ENCODE measurements at regions not wholly inside any gene's neighbourhood (a gene's known extent, or its start where the extent isn't known, plus 50 kb on each side); places are given as distances from the start of the nearest gene placed in this dataset.

DNA sequence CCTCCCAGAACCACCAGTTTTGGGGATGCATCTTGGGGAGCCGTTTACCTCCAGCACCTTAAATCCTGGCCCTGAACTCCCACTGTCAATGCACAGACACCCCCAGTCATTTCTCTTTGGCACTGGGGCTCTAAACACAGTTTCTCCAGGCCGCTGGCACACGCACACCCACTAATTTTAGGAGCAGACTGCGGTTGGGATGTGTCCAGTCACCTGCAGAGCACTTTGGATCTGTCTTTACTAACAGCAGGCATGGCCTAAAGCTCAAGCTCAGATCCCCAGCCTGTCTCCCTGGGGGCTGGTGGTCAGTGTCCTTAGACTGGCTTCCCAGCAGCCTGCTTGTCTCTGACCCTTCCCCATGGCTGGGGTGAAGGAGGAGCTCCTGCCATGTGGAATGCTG lies 49.9 kb downstream of the SYNE3 start:
- no peak for DNase-seq (ENCODE audit: low spot score in 2 of 2)
- TF ChIP-seq POLR2A (IDR thresholded peaks at IDR 0.05), result no peak
- TF ChIP-seq, protein P1, sequence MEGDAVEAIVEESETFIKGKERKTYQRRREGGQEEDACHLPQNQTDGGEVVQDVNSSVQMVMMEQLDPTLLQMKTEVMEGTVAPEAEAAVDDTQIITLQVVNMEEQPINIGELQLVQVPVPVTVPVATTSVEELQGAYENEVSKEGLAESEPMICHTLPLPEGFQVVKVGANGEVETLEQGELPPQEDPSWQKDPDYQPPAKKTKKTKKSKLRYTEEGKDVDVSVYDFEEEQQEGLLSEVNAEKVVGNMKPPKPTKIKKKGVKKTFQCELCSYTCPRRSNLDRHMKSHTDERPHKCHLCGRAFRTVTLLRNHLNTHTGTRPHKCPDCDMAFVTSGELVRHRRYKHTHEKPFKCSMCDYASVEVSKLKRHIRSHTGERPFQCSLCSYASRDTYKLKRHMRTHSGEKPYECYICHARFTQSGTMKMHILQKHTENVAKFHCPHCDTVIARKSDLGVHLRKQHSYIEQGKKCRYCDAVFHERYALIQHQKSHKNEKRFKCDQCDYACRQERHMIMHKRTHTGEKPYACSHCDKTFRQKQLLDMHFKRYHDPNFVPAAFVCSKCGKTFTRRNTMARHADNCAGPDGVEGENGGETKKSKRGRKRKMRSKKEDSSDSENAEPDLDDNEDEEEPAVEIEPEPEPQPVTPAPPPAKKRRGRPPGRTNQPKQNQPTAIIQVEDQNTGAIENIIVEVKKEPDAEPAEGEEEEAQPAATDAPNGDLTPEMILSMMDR (IDR thresholded peaks at IDR 0.05), result no peak
- 64 to 71% methylated on average over 3 to 4 of the region's 4 CpGs for WGBS, 2 donors
- H3K4me3 ChIP-seq (ENCODE audit: low read depth, poor library complexity, severe bottlenecking), result no peak overlapping the region
- intact Hi-C loops (cut with DNase I; ENCODE audit: low total_unique reads), result no loop called here

DNA sequence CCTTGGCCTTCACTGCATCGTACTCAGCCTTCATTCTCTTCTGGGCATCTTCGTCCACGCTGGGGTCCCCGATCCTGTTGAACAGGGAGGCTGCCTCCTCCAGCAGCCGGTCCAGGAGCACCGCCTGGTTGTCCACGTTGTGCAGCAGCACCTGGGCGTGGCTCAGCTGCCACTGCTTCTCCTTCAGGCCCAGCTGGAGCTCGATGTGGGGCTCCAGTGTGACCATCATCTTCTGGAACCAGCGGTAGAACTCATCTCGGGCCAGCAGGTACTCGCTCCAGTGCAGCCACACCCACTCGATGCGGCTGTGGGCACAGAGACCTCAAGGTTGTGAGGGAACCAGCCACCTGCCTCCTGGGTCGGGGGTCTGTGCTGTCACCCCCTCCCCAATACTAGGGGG lies 50.5 kb downstream of the SYNE3 start:
- no peak for DNase-seq (ENCODE audit: low spot score in 2 of 2)
- intact Hi-C loops (cut with DNase I; ENCODE audit: low total_unique reads), result no loop called here
- 90 to 93% methylated on average over 14 to 15 of the region's 15 CpGs for WGBS, 2 donors
- TF ChIP-seq POLR2A (IDR thresholded peaks at IDR 0.05), result no peak
- TF ChIP-seq, protein P1 (IDR thresholded peaks at IDR 0.05), result no peak
- no peak overlapping the region for H3K4me3 ChIP-seq (ENCODE audit: low read depth, poor library complexity, severe bottlenecking)

GRCh38 chr14:95465358-95465757 lies 51.1 kb downstream of the SYNE3 start:
- no peak for DNase-seq (ENCODE audit: low spot score in 2 of 2)
- TF ChIP-seq, protein P1 (IDR thresholded peaks at IDR 0.05), result no peak
- TF ChIP-seq POLR2A (IDR thresholded peaks at IDR 0.05), result no peak
- 81 to 86% methylated on average over 2 to 3 of the region's 3 CpGs for WGBS, 2 donors
- intact Hi-C loops (cut with DNase I; ENCODE audit: low total_unique reads), result no loop called here
- no peak overlapping the region for H3K4me3 ChIP-seq (ENCODE audit: low read depth, poor library complexity, severe bottlenecking)

DNA sequence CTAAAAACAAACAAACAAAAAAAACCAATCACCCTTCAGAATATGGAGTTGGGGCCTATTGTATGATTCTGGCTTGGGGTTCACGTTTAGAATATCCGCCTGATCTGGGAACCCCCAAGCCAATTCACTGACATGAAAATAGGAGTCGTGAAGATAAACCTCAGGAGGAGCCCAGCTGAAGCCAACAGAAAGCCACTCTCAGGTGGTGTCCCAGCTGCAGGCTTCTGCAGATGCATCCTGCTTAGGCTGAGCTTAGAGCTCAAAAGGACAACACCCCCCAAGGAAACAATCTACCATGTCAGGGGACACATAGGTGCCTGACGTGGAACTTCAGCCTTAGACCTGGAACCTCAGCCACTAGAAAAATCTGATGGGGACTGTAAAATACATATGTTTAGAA lies 51.9 kb downstream of the SYNE3 start:
- TF ChIP-seq, protein P1 (IDR thresholded peaks at IDR 0.05), result no peak
- no peak for TF ChIP-seq POLR2A (IDR thresholded peaks at IDR 0.05)
- 81 to 83% methylated on average over 4 of the region's 4 CpGs for WGBS, 2 donors
- H3K4me3 ChIP-seq (ENCODE audit: low read depth, poor library complexity, severe bottlenecking), result no peak overlapping the region
- no peak for DNase-seq (ENCODE audit: low spot score in 2 of 2)
- intact Hi-C loops (cut with DNase I; ENCODE audit: low total_unique reads), result no loop called here

- TF ChIP-seq, protein P1 (IDR thresholded peaks at IDR 0.05), result no peak
- no peak for TF ChIP-seq POLR2A (IDR thresholded peaks at IDR 0.05)
- H3K4me3 ChIP-seq (ENCODE audit: low read depth, poor library complexity, severe bottlenecking), result no peak overlapping the region
- no peak for DNase-seq (ENCODE audit: low spot score in 2 of 2)
- WGBS, 2 donors, result 82 to 87% methylated on average over 6 of the region's 6 CpGs
- intact Hi-C loops (cut with DNase I; ENCODE audit: low total_unique reads), result no loop called here
These were observed 52.3 kb downstream of the SYNE3 start for GRCh38 chr14:95464103-95464502.

DNA sequence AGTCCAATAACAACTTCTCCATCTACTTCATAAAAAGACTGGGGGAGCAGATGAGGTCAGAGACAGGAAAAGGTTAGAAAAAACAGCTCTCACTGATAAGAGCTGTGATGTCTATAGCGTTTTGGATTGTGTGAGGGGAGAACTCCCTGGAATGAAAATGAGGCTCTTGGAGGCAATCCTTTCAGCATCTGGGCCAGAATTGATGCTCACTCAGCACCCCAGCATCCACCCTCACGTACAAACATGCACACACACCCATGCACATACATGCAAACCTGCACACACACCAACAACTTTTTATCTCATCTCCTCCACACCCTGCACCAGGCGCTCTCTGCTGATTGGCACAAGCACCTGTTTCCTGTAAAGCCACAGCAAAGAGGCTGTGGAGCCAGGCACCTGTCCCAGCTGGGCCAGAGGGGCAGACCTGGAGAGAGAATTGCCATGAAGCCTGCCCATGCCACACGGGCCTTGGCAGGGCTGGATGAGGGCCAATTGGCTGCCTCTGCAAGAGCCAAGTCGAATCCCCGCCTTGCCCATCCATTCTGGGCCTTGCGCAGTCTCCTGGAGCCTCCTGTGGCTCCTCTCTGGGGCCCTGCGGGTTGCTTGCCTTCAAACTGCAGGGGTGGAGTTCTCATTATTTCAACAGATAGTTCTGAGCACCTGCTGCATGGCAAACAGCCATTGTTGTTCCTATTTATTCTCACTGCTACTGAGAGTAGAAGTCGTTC lies 53.1 kb downstream of the SYNE3 start:
- TF ChIP-seq, protein P1 (IDR thresholded peaks at IDR 0.05), result no peak
- TF ChIP-seq POLR2A (IDR thresholded peaks at IDR 0.05), result no peak
- no peak for DNase-seq (ENCODE audit: low spot score in 2 of 2)
- WGBS, 2 donors, result 39 to 47% methylated on average over 9 of the region's 9 CpGs
- intact Hi-C loops (cut with DNase I; ENCODE audit: low total_unique reads), result no loop called here
- H3K4me3 ChIP-seq (ENCODE audit: low read depth, poor library complexity, severe bottlenecking), result no peak overlapping the region

All from lower leg skin (tissue), 4 donors.